Stimulated activated CD4-positive, alpha-beta T cell treated with anti-CD3 and anti-CD28 coated beads, Interleukin-4, amount 100 ng/mL, for 48 hours (primary cell): ENCODE measurements at regions not wholly inside any gene's neighbourhood (a gene's known extent, or its start where the extent isn't known, plus 50 kb on each side); places are given as distances from the start of the nearest gene placed in this dataset.
A peak's percentile ranks its signal among the peaks of the same experiment; 100 is the strongest.
"Not testable (repeated sequence)": the region's sequence is repeated elsewhere in the genome, so short reads cannot be mapped to it uniquely, and the experiment has no call there.

Source experiments
- DNase-seq, 2 donors: peaks; one replicate each; pipeline ENCODE4 v3.0.0-alpha.2; 2020; ENCODE audit warnings: low read depth in 2 of 2

DNA sequence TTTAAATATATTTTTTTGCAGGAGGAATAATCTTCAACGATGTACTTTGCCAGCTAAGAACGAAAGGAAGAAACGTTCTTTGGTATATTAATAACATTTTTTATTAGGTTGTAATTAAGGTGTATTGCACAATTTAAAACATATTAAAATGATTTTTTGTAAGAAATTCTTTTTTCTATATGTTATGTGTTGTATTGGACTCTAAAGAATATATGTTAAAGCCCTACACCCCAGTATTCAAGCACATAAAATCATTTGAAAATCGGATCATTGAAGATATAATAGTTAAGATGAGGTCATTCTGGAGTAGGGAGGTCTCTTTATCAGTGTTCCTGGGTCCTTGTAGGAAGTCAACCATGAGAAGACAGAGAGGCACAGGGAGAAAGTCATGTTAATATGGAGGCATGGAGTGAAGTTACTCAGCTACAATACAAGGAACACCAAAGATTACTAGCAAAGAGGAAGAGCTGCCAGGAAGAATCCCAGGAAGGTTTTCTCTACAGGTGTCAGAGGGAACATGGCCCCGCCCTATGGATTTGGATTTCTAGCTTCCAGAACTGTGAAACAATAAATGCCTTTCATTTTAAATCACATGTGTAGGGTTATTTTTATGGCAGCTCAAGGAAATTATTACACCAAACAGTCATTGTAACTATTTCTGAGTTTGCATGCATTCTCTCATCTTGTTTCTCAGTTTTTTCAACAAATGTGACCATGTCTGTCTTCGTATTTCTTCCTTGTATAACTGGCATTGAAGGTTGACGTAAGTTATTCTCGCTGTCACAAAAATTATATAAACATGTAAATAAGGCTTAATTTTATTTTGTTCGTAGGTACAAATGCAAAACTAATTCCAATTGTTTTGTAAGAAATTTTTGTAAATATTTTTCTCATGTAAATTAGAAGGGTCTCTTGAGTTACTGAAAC is 75.4 kb upstream of the VPREB1 start:
- DNase-seq, result no peak

DNA sequence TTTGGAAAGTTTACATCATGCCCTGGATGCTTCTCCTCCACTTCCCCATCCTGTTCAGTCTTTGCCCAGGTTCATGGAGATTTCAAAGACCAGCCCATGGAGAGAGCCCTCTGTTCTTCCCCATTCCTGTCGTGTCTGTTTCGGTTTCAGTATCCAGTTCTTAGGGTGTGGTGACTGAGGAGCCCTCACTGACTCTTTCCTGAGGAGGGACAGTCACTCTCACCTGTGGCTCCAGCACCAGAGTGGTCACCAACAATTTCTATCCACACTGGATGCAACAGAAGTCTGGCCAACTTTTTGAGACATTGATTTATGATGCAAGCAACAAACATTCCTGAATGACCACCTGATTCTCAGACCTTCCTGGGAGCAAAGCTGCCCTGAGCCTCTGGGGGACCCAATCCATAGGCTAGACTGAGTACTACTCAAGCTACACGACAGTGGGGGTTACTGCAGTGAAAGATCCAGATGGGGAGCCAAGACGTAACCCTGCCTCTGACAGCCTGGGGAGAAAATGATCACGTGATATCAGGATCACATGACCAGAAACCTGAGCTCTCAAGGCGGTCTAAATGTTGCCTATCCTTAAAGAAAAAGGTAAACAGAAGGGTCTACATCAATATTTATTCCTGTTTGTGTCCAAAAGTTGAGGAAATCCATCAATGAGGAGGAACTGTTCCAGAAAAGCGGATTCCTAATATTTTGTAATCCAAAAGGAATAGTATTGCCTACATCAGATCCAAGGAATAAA is 76.2 kb upstream of the VPREB1 start:
- DNase-seq, result no peak

DNA sequence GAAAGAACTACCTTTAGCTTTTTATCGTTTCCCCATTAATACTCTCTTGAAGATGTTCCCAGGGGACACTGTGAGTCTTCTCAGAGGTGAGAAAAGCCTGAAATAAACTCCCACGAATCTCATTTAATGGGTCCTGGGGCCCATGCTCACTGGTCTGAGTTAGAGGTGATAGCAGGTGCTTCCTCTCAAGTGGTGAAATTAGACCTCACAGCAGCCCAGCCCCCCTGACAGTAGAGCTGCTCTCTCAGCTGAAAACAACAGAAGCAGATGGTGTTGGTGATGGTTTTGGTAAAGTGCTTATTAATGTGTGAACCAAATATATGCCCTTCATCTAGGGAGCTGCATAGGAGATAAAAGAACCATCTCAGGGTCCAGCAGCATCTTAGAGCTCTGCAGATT is 76.8 kb upstream of the VPREB1 start:
- DNase-seq, result no peak

DNA sequence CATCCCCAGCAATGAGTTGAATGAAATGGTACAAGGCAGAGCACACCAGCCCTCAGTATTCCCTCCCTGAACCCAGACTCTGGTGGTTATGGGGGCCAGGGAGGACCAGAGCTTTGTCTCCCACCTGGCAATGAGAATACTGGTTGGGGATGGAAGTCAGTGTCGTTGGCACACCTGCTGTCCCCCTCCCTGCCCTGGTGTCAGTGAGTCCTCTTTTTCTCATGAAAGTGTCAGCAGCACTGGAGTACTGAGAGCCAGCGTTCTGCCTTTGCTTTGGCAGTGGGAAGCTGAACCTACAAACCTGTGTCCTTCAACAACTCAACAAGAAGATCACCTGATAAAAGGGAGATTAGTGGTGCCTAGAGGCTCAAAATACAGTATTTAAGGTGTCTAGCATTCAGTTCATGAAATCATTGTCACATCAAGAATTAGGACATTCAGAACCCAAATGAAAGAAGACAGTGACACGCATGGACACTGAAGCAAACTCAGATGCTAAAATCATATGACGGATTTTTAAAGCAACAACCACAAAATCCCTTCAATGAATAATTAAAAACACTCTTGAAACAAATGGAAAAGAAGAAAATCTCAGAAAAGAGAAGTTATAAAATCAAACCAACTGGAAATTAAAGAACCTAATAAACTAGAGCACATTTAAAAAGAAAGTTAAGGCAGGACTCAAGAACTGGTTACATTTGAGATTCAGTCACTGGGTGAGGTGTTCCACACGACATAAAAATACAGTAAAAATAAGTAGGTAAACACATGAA is 77.5 kb upstream of the VPREB1 start:
- no peak for DNase-seq

DNA sequence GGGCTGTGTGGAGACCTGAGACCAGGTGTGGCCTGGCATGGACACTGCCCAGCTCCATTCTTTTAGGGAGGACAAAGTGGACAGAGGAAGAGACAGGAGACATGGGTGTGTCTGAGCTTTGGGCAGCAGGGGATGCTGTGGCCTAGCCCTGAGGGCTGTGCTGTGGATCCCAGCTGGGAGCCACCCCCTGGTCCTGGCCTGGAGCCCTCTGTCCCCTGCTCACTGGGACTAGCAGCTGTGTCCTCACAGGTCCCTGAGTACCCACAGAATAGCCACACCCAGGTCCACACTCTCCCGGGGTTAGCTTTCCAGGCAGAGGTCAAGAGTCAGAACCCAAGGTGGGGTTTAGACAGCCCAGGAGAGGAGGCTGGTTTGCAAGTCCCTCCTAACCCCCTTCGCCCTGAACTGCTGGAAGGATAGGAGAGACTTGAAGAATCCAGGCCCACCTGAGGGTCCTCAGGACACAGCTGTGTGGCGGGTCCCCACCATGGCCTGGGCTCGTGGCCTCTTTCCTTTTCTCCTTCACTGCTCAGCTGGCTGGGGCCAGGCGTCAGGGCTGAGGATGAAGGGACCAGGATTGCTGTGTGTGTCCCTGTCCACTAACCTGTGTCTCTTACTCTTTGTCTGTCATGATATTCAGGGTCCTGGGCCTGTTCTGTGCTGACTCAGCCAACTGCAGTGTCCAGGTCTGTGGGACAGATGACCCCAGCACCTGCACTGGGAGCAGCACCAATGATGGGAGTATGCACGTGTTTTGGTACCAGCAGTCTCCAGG is 78.5 kb upstream of the VPREB1 start:
- no peak for DNase-seq

DNA sequence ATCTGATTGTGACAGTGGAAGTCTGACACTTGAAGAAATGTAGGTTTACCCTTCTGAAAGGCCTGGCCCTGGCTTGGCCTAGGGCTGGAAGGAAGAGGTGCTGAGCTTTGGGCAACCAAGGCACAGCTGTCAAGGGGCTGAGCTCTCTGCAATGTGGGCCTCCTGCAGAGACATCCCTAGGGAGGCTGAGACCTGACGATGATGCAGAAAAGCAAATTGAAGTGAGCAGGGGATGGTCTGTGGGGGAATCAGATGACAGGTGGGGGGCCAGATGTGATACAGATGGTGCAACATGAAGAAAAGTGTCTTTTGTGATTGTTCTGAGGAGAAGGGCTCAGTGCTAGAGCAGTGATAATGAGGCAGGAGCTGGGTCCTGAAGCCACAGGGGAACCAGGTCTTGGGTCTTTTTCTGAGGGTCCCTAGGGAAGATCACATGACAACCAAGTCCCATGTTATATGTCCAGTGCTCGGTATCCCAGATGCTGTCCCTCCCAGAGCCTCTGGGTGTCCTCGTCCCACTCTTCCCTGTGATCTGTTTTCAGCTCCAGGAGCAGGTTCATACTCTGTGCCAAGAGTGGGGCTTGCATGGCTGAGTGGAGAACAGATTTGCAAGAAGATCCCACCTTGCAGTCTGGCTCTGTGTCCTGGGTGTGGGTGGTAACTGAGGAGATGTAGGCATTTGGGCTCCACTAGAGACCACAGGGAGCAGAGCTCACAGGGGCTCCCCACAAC is 79.9 kb upstream of the VPREB1 start:
- no peak for DNase-seq

DNA sequence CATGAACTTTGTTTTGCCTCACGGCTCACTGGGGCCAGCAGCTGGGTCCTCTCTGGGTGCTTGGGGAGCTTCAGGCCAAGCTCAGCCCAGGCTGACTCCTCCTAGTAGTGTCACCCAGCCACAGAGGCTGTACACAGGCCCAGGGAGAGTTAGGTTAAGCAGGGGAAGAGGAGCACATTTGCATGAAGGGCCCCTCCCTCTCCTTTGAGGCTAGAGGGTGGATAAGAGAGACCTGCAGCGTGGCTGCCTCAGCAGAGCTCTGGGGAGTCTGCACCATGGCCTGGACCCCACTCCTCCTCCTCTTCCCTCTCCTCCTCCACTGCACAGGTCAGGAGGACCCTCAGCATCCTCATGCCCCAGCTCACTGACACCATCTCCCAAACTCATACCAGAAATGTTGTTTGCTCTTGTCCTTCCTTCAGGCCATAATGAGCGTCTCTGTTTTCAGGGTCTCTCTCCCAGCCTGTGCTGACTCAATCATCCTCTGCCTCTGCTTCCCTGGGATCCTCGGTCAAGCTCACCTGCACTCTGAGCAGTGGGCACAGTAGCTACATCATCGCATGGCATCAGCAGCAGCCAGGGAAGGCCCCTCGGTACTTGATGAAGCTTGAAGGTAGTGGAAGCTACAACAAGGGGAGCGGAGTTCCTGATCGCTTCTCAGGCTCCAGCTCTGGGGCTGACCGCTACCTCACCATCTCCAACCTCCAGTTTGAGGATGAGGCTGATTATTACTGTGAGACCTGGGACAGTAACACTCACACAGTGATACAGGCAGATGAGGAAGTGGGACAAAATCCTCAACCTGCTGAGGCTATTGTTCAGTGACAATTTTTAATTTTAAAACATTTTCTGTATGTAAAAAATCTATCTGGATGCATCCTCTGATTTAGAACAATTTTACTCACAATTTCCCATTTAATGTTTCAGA is 82.4 kb upstream of the VPREB1 start:
- no peak for DNase-seq

DNA sequence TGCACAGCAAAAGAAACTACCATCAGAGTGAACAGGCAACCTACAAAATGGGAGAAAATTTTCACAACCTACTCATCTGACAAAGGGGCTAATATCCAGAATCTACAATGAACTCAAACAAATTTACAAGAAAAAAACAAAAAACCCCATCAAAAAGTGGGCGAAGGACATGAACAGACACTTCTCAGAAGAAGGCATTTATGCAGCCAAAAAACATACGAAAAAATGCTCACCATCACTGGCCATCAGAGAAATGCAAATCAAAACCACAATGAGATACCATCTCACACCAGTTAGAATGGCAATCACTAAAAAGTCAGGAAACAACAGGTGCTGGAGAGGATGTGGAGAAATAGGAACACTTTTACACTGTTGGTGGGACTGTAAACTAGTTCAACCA is 83.8 kb upstream of the VPREB1 start:
- not testable (repeated sequence) for DNase-seq

DNA sequence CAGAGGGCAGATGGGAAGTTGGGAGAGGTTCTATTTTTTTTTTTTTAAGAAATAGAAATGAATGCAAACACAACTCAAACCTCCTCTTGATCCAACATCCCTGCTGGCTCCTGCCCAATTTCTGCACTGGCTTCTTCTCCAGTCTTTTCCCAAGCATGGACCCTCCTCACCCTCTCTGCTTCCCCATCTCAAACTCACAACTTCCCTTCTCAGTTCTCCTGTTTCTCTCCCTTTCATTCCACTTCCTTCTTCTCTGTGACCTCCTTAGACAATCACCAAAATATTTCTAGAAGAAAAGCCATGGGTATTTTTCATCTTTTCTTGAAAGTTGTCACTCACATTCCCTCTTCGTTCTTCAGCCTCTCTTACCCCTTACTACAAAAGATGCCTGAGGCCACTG is 85.2 kb upstream of the VPREB1 start:
- DNase-seq, result no peak

DNA sequence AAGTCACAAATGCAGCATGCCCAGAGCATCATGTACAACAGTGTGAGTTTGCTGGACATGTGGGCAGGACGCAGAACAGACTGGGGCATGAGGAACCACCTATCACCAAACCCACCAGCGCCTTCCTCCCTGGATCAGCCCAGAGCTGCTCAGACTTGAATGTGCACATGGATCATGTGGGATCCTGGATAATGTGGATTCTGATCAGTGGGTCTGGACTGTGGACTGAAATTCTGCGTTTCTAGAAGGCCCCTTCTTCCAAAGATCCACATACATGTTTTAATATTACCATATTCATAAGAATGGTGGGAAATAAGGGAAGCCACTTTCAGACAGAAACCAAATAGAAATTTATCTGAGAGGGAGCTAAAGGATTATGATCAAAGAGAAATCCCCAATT is 85.6 kb upstream of the VPREB1 start:
- DNase-seq, result no peak

DNA sequence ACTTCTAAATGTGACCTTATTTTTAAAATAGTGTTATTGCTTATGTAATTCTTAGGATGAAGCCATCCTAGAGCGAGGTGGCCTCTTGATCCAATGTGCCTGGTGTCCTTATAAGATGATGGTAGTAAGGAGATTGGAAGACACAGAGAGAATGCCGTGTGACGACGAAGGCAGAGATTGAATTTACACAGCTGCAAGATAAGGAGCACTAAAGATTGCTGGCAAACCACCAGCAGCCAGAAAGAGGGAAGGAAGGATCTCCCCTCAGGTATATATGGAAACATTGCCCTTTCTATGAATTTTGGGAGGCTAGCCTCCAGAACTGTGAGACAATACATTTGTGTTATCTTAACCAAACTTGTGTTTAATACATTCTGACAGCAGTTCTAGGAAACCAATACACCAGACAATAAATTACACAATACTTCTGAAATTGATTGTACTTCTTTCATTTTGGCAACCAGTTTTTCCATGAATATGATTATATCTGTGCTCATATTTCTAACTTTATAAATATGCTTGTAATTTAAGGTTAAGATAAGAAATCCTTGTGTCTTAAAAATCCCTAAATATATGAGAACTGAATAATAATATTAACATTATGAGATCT is 86.3 kb upstream of the VPREB1 start:
- DNase-seq, result no peak

DNA sequence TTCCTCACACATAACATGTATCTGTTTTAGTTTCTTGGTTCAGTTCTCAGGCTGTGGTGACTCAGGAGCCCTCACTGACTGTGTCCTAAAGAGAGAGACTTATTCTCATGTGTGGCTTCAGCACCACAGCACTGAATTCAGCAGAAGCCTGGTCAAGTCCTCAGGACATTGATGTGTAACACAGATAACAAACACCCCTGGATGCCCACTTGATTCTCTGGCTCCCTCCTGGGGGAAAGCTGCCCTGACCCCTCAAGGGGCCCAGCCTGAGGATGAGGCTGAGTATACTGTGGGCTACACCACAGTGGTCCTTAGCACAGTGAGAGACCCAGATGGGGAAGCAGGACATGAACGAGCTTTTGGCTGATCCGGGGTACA is 87.2 kb upstream of the VPREB1 start:
- DNase-seq, result no peak

DNA sequence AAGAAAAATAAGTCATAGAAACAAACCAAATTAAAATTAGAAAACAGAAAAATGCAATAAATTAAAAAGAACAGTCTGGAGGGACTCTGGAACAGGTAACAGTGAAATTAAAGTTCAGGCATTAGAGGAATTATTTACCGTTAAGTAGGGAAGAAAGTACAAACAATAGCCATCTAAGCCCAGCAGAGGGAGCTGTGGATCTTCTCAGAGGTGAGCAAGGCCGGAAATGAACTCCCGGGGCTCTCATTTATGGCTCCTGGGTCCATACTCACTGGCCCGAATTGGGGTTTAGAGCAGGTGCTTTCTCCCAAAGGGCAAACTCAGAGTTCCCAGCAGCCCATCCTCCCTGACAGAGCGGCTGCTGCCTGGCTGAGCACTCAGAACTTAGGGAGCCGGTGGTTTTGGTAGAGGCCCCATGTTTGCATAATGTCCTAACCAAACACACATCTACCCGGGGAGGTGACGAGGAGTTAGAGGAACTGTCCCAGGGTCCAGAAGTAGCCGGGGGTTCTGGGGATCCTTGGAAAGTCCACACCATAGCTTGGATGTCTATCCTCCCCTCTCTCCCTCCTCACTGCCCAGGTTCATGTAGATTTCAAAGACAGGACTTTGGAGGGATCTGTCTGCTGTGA is 87.8 kb upstream of the VPREB1 start:
- peak; percentile 58 to 62 for DNase-seq

DNA sequence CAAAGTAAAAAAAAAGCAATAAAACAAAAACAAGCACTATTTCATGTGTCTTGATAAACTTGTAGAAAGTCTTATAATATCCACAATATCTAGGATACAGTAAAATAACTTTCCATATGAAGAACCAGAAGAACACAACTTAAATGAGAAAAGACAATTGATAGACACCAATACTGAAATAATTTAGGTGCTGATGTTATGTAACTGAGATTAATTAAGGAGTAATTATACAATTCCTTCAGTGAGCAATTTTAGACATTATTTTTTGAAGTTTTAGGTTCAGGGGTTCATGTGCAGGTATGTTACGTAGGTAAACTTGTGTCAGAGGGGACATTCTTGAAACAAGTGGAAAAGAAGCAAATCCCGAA is 88.3 kb upstream of the VPREB1 start:
- DNase-seq, result no peak

DNA sequence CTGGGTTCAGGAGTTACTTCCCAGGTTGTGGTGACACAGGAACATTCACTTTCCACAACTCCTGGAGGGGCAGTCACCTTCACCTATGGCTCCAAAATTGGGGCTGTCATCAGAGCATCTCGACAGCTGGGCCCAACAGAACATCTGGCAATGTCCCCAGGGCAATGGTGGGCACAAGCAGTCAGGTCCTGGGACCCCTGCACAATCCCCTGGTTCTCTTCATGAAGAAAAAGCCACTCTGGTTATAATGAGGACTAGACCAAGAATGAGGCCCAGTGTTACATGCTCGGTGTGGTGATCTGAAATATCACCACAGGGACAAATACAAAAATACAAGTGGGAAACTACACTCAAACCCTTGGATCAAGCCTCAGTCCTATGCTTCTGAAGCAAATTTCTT is 89.0 kb upstream of the VPREB1 start:
- no peak for DNase-seq

DNA sequence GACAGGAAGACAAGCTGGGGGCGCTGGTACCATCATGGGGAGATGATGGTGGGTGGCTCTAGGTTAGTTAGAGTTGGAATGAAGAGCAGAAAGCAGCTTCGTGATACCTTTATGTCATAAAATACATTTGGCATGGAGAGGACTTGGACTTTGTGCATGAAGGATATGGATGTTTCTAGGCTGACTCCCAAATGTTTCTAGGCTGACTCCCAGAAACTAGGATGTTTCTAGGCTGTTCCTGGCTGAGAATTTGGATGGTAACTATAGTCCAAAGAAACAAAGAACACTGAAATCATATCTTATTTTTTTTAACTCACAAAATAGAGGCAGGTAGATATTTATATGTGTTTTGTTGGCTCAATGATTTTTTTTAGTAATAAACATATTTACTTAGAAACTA is 89.4 kb upstream of the VPREB1 start:
- DNase-seq, result no peak

DNA sequence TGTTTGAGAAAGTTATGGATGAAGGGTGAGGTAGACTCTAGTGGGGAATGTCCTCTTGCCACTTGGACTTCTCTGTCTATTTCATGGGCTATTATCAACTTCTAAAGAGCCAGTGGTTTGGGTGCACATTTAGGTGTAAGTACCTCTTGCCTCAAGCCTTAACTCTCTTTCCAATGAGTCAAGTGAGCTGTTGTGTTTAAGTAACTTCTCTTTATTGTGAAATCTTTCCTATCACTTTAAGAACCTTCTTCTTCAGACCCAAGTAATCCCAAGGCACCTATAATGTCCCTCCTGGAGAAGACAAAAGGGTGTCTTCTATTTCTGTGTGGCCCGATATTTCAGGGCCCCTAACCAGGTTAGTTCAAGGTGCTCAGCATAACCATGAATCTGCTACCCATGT is 90.5 kb upstream of the VPREB1 start:
- no peak for DNase-seq

DNA sequence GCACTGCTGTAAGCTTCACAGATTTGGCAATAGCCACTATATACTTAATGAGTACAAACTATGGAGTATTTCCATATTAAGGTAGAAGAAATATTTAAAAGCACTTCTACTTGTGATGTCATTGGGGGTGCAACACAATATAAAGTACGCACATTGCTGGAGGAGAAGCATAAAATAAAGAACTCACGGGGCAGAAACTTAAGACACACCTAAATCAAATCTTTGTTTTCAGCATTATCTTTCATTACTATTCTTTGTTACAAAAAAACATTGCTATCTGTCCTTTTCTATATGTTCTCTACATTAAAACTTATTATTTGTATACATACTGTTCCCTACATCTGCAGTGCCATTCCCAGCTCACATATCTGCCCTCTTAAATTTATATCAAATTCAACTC is 93.3 kb upstream of the VPREB1 start:
- no peak for DNase-seq

DNA sequence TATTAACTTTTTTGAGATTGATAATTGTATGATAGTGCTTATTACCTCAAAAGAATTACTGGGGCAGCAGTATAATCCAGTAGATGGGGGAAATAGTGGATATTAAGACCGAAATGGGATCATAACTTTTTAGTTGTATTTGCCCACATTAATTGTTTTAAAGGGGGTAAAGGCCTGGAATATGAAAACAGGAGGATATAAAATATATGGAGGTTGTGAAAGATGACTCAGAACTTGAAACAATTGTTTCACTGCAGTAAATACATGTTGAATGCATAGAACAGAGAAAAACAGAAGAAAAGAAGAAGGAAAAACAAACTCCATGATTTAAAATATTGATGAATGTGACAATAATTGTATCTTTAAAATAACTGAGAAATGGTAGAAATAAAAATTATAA is 94.1 kb upstream of the VPREB1 start:
- DNase-seq, result no peak
